Pancreas (tissue), 10 donors: ENCODE measurements at regions not wholly inside any gene's neighbourhood (a gene's known extent, or its start where the extent isn't known, plus 50 kb on each side); places are given as distances from the start of the nearest gene placed in this dataset.

Source experiments
- ATAC-seq, 4 donors: fragments of 200-7000 bp; cut with Tn5 transposase; one replicate each; pipeline versions ENCODE4 v1.8.0 to v1.9.1; 2020; ENCODE audit warnings: mild to moderate bottlenecking in 4 of 4, moderate library complexity in 4 of 4
- DNase-seq, 6 donors: peaks; one replicate each; pipeline ENCODE4 v3.0.0-alpha.2; 2020
- FAIRE-seq: peaks from 2 replicates; lab custom pipeline; 2012; peaks lifted over from hg19 to GRCh38; lab: Jason Lieb, UNC
- H3K27ac ChIP-seq, 4 donors: fragments of 200-600 bp; sonication (generic); 1 replicate in 3 of 4; 2 replicates in 1 of 4; pipeline versions ENCODE4 v1.5.0 to v1.8.0; 2020
- H3K27me3 ChIP-seq, 4 donors: fragments of 200-600 bp; one replicate each; pipeline ENCODE4 v1.8.0; 2021
- H3K36me3 ChIP-seq, 3 donors: fragments of 200-600 bp; sonication (generic) in 1 of 3; one replicate each; pipeline versions ENCODE4 v1.5.0 to v1.8.0; 2020 to 2021
- H3K4me1 ChIP-seq, 3 donors: fragments of 200-600 bp; one replicate each; pipeline ENCODE4 v1.8.0; 2021
- H3K4me3 ChIP-seq, 4 donors: fragments of 200-600 bp; sonication (generic) in 2 of 4; one replicate each; pipeline versions ENCODE4 v1.5.0 to v1.8.0; 2020 to 2021
- H3K9me3 ChIP-seq, 4 donors: fragments of 200-600 bp; one replicate each; pipeline ENCODE4 v1.8.0; 2021
- CTCF ChIP-seq, 4 donors: fragments of 200-600 bp; sonication (generic) in 3 of 4; IDR thresholded peaks; one replicate each; pipeline versions ENCODE4 v1.5.0 to v1.8.0; 2021; ENCODE audit warnings: antibody characterized with exemption in 4 of 4
- WGBS, 2 donors: extraction: QIAGEN DNeasy Blood & Tissue Kit; methylation state at CpG; one replicate each; pipeline ENCODE4 v1.1.7; 2013; 5-methylcytosine and 5-hydroxymethylcytosine counted together
- intact Hi-C, 3 donors: fragments of 100-400 bp; cut with DNase I; formaldehyde crosslinking; loops; one replicate each; pipeline versions ENCODE4 v1.11.1 to v1.14.2; 2022
- donor health status: healthy with polysubstance abuse.
- donor health status: DM: no; HTN: no; CAD: no; lungs with moderate emphysema.
- donor health status: DM: no; HTN: no; CAD: no.
- donor health status: control.
- donor health status: control.
- donor health status: Bipolar disorder and iron deficiency.
- donor health status: DM: yes; HTN: yes; CAD: no.
- donor health status: DM: no; HTN: no; CAD: no.
- donor health status: DM: no; HTN: no; CAD: no.
- donor health status: DM: yes; HTN: yes; CAD: no.

GRCh38 chr3:103609472-103609871 lies 1174.7 kb downstream of the ZPLD1 start:
- H3K27me3 ChIP-seq: no peaks in the 10 kb centered on the region
- intact Hi-C loops: no loop called here
- DNase-seq (no peak), ATAC-seq (no peak), FAIRE-seq (no peak)
- no peak overlapping the region for H3K4me3 ChIP-seq
- no peak overlapping the region for H3K27ac ChIP-seq
- H3K36me3 ChIP-seq: no peaks in the 10 kb centered on the region
- H3K9me3 ChIP-seq: no peaks in the 10 kb centered on the region
- H3K4me1 ChIP-seq: no peaks in the 10 kb centered on the region
- no peak for TF ChIP-seq CTCF (IDR thresholded peaks at IDR 0.05)
- 65% methylated on average over 2 of the region's 2 CpGs for WGBS, 2 donors

- TF ChIP-seq CTCF (IDR thresholded peaks at IDR 0.05): no peak
- no peaks in the 10 kb centered on the region for H3K36me3 ChIP-seq
- H3K27ac ChIP-seq: no peak overlapping the region
- H3K27me3 ChIP-seq: no peaks in the 10 kb centered on the region
- no peaks in the 10 kb centered on the region for H3K4me1 ChIP-seq
- WGBS, 2 donors: 97 to 98% methylated on average over 2 of the region's 2 CpGs
- ATAC-seq (no peak), DNase-seq (no peak), FAIRE-seq (no peak)
- no peaks in the 10 kb centered on the region for H3K9me3 ChIP-seq
- intact Hi-C loops: no loop called here
- no peak overlapping the region for H3K4me3 ChIP-seq
Observed at GRCh38 chr3:103613397-103614156, 1178.8 kb downstream of the ZPLD1 start.

- Histone ChIP-seq H3K4me3 (no peak overlapping the region), H3K4me1 (no peaks in the 10 kb centered on the region), H3K9me3 (no peaks in the 10 kb centered on the region), H3K36me3 (no peaks in the 10 kb centered on the region), H3K27ac (no peak overlapping the region), H3K27me3 (no peaks in the 10 kb centered on the region)
- DNase-seq: no peak
- ATAC-seq: no peak
- no peak for FAIRE-seq
- TF ChIP-seq CTCF (IDR thresholded peaks at IDR 0.05): no peak
- intact Hi-C loops: no loop called here
Observed at GRCh38 chr3:103614719-103615118, 1179.9 kb downstream of the ZPLD1 start.

GRCh38 chr3:103617961-103618360 lies 1183.1 kb downstream of the ZPLD1 start:
- FAIRE-seq: no peak
- Histone ChIP-seq H3K27me3 (no peaks in the 10 kb centered on the region), H3K27ac (no peak overlapping the region), H3K9me3 (no peaks in the 10 kb centered on the region), H3K4me3 (no peak overlapping the region), H3K4me1 (no peaks in the 10 kb centered on the region), H3K36me3 (no peaks in the 10 kb centered on the region)
- WGBS, 2 donors: 67% methylated on average over 2 of the region's 2 CpGs
- ATAC-seq: no peak
- DNase-seq: no peak
- TF ChIP-seq CTCF (IDR thresholded peaks at IDR 0.05): no peak
- intact Hi-C loops: no loop called here

GRCh38 chr3:103624271-103624670 lies 1189.5 kb downstream of the ZPLD1 start:
- FAIRE-seq: no peak
- WGBS, 2 donors: 36 to 40% methylated on average over 1 of the region's 1 CpG
- intact Hi-C loops: no loop called here

More at GRCh38 chr3:103624271-103624670, 1189.5 kb downstream of the ZPLD1 start:
- no peaks in the 10 kb centered on the region for H3K27me3 ChIP-seq
- H3K9me3 ChIP-seq: no peaks in the 10 kb centered on the region
- H3K36me3 ChIP-seq: no peaks in the 10 kb centered on the region
- H3K27ac ChIP-seq: no peak overlapping the region
- ATAC-seq: no peak
- TF ChIP-seq CTCF (IDR thresholded peaks at IDR 0.05): no peak
- H3K4me3 ChIP-seq: no peak overlapping the region
- DNase-seq: no peak
- no peaks in the 10 kb centered on the region for H3K4me1 ChIP-seq
